Peyer's patch (tissue), 4 donors: ENCODE measurements at regions not wholly inside any gene's neighbourhood (a gene's known extent, or its start where the extent isn't known, plus 50 kb on each side); places are given as distances from the start of the nearest gene placed in this dataset.

Source experiments
- DNase-seq, 3 donors: peaks; one replicate each; pipeline ENCODE4 v3.0.0-alpha.2; 2017 to 2019
- H3K27ac ChIP-seq, 4 donors: fragments of 200-600 bp; sonication (generic); one replicate each; pipeline ENCODE4 v1.5.1; 2016 to 2019
- H3K27me3 ChIP-seq, 2 donors: fragments of 200-600 bp; sonication (generic); one replicate each; pipeline ENCODE4 v1.5.1; 2019
- H3K36me3 ChIP-seq, 3 donors: fragments of 200-600 bp; sonication (generic); one replicate each; pipeline ENCODE4 v1.5.1; 2016 to 2019
- H3K4me1 ChIP-seq, 4 donors: fragments of 200-600 bp; sonication (generic); one replicate each; pipeline ENCODE4 v1.5.1; 2016 to 2019
- H3K4me3 ChIP-seq, 4 donors: fragments of 200-600 bp; sonication (generic); 1 replicate in 3 of 4; 2 replicates in 1 of 4; pipeline ENCODE4 v1.5.1; 2016 to 2019; ENCODE audit warnings: mild to moderate bottlenecking in 1 of 4
- H3K9me3 ChIP-seq, 4 donors: fragments of 200-600 bp; sonication (generic); one replicate each; pipeline ENCODE4 v1.5.1; 2016 to 2019; ENCODE audit warnings: mild to moderate bottlenecking in 1 of 4
- POLR2A ChIP-seq, 2 donors: fragments of 450-650 bp; IDR thresholded peaks; one replicate each; pipeline ENCODE4 v1.5.1; 2017; ENCODE audit warnings: antibody characterized with exemption in 2 of 2, mild to moderate bottlenecking in 2 of 2, moderate library complexity in 2 of 2
- TF ChIP-seq, protein P1 (sequence below), 6 experiments: fragments of 450-650 bp in 4 of 6; fragments of 200-600 bp in 2 of 6; sonication (generic) in 1 of 6; IDR thresholded peaks; one replicate each; pipeline ENCODE4 v1.5.1; 2017 to 2019; ENCODE audit warnings: antibody characterized with exemption in 6 of 6, mild to moderate bottlenecking in 3 of 6, moderate library complexity in 1 of 6

DNA sequence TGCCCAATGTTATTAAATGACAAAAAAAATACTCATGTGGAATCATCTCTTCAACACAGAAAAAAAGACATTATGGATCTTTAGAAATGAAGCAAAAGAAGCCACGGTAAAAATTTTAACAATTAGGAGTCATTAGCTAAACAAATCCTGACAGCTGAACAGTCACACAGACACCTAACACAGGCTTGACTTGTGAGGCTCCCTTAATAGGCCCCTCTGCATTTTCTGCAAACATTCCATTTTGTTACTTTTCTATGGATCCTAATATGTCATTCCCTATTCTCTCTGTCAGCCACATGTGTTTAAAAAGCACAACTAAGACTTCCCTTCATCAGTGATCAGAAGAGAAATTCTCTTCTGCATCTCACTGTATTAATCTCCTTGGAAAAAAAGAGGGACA, 1331.5 kb downstream of the CDH8 start:
- no peak for DNase-seq
- no peaks in the 10 kb centered on the region for H3K9me3 ChIP-seq
- H3K27me3 ChIP-seq = no peaks in the 10 kb centered on the region
- no peak overlapping the region for H3K27ac ChIP-seq
- TF ChIP-seq, protein P1, sequence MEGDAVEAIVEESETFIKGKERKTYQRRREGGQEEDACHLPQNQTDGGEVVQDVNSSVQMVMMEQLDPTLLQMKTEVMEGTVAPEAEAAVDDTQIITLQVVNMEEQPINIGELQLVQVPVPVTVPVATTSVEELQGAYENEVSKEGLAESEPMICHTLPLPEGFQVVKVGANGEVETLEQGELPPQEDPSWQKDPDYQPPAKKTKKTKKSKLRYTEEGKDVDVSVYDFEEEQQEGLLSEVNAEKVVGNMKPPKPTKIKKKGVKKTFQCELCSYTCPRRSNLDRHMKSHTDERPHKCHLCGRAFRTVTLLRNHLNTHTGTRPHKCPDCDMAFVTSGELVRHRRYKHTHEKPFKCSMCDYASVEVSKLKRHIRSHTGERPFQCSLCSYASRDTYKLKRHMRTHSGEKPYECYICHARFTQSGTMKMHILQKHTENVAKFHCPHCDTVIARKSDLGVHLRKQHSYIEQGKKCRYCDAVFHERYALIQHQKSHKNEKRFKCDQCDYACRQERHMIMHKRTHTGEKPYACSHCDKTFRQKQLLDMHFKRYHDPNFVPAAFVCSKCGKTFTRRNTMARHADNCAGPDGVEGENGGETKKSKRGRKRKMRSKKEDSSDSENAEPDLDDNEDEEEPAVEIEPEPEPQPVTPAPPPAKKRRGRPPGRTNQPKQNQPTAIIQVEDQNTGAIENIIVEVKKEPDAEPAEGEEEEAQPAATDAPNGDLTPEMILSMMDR (IDR thresholded peaks at IDR 0.05) = no peak
- H3K4me1 ChIP-seq = no peaks in the 10 kb centered on the region
- H3K36me3 ChIP-seq = no peaks in the 10 kb centered on the region
- H3K4me3 ChIP-seq = no peak overlapping the region

DNA sequence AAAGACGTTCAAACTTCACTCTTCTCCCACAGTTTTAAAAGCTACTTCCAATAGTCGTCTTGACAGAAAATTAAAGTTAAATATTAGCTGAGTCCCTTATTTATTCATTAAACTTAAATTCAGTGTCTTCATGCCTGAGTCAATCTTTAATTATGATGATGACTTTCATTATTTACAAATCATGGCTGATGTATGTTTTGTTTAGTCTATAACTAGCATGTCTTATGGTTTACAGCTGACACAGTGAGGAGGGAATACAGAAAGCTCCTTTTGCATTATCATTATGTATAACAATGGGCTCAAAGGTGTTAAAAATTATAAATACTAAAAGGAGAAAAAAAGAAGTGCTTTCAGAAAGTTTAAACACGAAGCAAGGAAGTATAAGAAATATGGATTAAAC, 1333.1 kb downstream of the CDH8 start:
- no peak overlapping the region for H3K27ac ChIP-seq
- DNase-seq = no peak
- no peaks in the 10 kb centered on the region for H3K27me3 ChIP-seq
- H3K36me3 ChIP-seq = no peaks in the 10 kb centered on the region
- TF ChIP-seq POLR2A (IDR thresholded peaks at IDR 0.05) = no peak
- TF ChIP-seq, protein P1 (IDR thresholded peaks at IDR 0.05) = no peak
- no peaks in the 10 kb centered on the region for H3K9me3 ChIP-seq
- H3K4me1 ChIP-seq = no peaks in the 10 kb centered on the region
- H3K4me3 ChIP-seq = no peak overlapping the region

DNA sequence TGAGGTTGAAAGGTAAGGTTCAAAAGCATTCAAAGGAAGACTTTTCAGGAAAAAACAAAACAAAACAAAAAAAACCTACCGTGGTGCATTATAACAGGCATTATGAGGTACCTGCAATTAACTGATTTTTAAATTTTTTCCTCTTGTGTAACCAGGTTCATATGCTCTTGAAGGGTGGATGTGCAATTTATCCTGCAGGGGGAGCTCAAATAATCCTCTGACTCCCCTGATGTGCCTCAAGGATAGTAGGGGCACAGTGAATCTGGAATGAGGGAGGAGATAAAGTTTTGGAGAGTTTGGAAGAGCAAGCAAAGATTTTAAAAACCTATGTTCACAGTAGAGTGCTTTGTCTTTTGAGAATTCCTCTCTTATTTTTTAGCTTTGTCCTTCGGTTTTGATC, 1349.4 kb downstream of the CDH8 start:
- no peaks in the 10 kb centered on the region for H3K9me3 ChIP-seq
- no peak overlapping the region for H3K27ac ChIP-seq
- no peaks in the 10 kb centered on the region for H3K27me3 ChIP-seq
- no peak overlapping the region for H3K4me3 ChIP-seq
- no peaks in the 10 kb centered on the region for H3K36me3 ChIP-seq
- no peak for DNase-seq
- H3K4me1 ChIP-seq = no peaks in the 10 kb centered on the region
- TF ChIP-seq, protein P1 (IDR thresholded peaks at IDR 0.05) = no peak
- TF ChIP-seq POLR2A (IDR thresholded peaks at IDR 0.05) = no peak

DNA sequence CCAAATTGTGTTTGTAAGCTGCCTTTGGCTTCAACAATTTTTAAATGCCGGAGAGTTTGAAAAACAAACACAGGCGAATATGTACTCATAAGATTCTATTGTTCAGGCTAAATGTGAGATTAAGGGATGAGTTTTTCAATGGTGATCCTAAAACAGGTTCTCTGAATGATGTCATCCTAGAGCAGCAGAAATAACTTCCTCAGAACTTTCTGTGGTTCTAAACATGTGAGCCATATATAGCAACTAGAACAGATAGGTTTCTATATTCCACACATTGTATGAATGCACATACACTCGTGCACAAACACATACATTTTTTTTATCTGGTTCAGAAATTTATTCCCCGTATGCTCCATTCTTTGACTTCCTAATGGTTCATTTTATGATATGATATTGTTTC, 1352.2 kb downstream of the CDH8 start:
- no peak overlapping the region for H3K27ac ChIP-seq
- no peaks in the 10 kb centered on the region for H3K36me3 ChIP-seq
- no peak overlapping the region for H3K4me3 ChIP-seq
- no peaks in the 10 kb centered on the region for H3K4me1 ChIP-seq
- no peaks in the 10 kb centered on the region for H3K27me3 ChIP-seq
- TF ChIP-seq POLR2A (IDR thresholded peaks at IDR 0.05) = no peak
- TF ChIP-seq, protein P1 (IDR thresholded peaks at IDR 0.05) = no peak
- no peaks in the 10 kb centered on the region for H3K9me3 ChIP-seq
- DNase-seq = no peak

DNA sequence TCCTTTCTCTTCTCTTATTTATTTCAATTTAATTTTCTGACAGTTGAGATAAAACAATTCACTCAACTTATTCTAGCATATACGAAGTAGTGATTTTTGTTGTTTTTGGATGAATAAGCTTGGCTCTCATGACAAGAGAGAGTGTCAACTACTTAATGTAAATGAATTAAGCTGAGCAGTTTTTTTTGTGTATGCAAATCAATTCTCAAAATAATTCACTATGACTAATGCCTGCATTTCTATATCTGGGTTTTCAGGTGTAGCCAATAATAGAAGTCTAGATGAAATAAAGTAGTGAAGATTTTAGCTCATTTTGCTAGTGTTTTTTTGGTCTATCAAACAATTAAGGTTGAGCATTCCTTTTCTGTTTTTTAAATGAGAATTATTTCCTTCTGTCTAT, 1354.0 kb downstream of the CDH8 start:
- no peak for TF ChIP-seq POLR2A (IDR thresholded peaks at IDR 0.05)
- TF ChIP-seq, protein P1 (IDR thresholded peaks at IDR 0.05) = no peak

DNA sequence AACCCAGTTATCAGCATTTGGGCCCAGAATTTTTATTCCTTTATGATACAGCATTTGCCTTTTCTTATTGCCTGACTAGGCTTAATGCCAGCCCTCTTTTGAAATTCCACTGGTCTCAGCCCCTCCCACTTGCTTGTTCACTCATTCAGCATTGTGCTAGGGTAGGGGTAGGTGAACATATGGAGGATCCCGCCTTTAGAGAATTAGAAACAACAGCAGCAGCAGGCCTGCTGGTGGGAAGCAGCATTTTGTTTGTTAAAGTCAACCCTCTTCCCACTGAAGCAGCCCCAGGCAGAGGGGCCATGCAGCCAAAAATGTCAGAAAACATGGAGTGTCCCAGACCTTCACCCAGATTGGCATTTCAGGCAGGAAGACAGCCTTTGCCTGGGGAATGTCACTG, 1355.2 kb downstream of the CDH8 start:
- H3K9me3 ChIP-seq = no peaks in the 10 kb centered on the region
- DNase-seq = no peak

More for the DNA sequence above, 1354.0 kb downstream of the CDH8 start:
- H3K36me3 ChIP-seq = no peaks in the 10 kb centered on the region
- H3K9me3 ChIP-seq = no peaks in the 10 kb centered on the region
- no peaks in the 10 kb centered on the region for H3K4me1 ChIP-seq
- no peaks in the 10 kb centered on the region for H3K27me3 ChIP-seq
- H3K4me3 ChIP-seq = no peak overlapping the region
- DNase-seq = no peak
- no peak overlapping the region for H3K27ac ChIP-seq

More for the DNA sequence above, 1355.2 kb downstream of the CDH8 start:
- Histone ChIP-seq H3K36me3 (no peaks in the 10 kb centered on the region), H3K27ac (no peak overlapping the region), H3K4me1 (no peaks in the 10 kb centered on the region), H3K4me3 (no peak overlapping the region), H3K27me3 (no peaks in the 10 kb centered on the region)
- TF ChIP-seq POLR2A (IDR thresholded peaks at IDR 0.05) = no peak
- TF ChIP-seq, protein P1 (IDR thresholded peaks at IDR 0.05) = no peak
